Ishikawa (cell line): ENCODE measurements at regions not wholly inside any gene's neighbourhood (a gene's known extent, or its start where the extent isn't known, plus 50 kb on each side); places are given as distances from the start of the nearest gene placed in this dataset.

Experiments used
- EP300 ChIP-seq: IDR thresholded peaks from 2 replicates; pipeline ENCODE4 v1.6.1; 2012; ENCODE audit warnings: borderline replicate concordance
- MAX ChIP-seq: IDR thresholded peaks from 2 replicates; pipeline ENCODE4 v1.6.1; 2012
- REST ChIP-seq: IDR thresholded peaks from 2 replicates; pipeline ENCODE4 v1.6.1; 2012; ENCODE audit warnings: low read depth, mild to moderate bottlenecking

DNA sequence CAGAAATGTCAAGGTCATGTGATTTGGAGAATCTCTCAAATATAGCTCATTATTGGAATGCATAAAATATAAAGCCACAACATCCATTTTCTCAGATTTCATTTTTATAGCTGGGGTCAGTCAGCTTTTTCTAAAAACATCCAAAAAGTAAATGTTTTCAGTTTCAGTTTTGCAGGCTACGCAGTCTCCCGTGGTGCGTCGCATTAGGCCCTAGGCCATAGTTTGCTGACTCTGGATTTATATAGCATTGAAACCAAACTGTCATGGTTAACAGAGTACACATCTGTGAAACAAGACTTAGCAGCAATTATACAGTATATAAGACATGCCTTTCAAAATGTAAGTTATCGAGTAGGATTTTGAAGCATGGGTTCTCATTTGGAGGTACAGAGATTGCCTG lies 140.0 kb downstream of the IRS2 start:
- TF ChIP-seq EP300 (no peak), REST (no peak), MAX (no peak)
